Calu3 (cell line): ENCODE measurements at regions not wholly inside any gene's neighbourhood (a gene's known extent, or its start where the extent isn't known, plus 50 kb on each side); places are given as distances from the start of the nearest gene placed in this dataset.

ENCODE experiments used
- BruUV-seq: library from RNA; stranded (reverse); fragments of 400-500 nt; replicated peaks from 2 replicates; lab custom pipeline; 2021; lab: Mats Ljungman, UMichigan
- CTCF ChIA-PET: fragments of 300-600 bp; sonication (Branson Sonifier 250); formaldehyde crosslinking; loops from one replicate; lab custom pipeline; 2022; ENCODE audit warnings: antibody characterized with exemption; lab: Charles Lee
- DNase-seq: peaks from one replicate; pipeline ENCODE4 v3.0.0; 2022
- H3K27ac Mint-ChIP-seq: one replicate; pipeline ENCODE4 v1.8.0; 2022; ENCODE audit warnings: mixed read lengths; ENCODE audit not compliant: unreplicated experiment
- H3K27me3 Mint-ChIP-seq: one replicate; pipeline ENCODE4 v1.8.0; 2022; ENCODE audit warnings: mixed read lengths; ENCODE audit not compliant: unreplicated experiment
- H3K36me3 Mint-ChIP-seq: one replicate; pipeline ENCODE4 v1.8.0; 2022; ENCODE audit warnings: mild to moderate bottlenecking, moderate library complexity, mixed read lengths; ENCODE audit not compliant: insufficient read depth, unreplicated experiment
- H3K4me1 Mint-ChIP-seq: one replicate; pipeline ENCODE4 v1.8.0; 2022; ENCODE audit warnings: mild to moderate bottlenecking, low read depth, mixed read lengths; ENCODE audit not compliant: unreplicated experiment
- H3K4me3 Mint-ChIP-seq: one replicate; pipeline ENCODE4 v1.8.0; 2022; ENCODE audit warnings: mild to moderate bottlenecking, low read depth, moderate library complexity, mixed read lengths; ENCODE audit not compliant: unreplicated experiment
- H3K9me3 Mint-ChIP-seq: one replicate; pipeline ENCODE4 v1.8.0; 2022; ENCODE audit warnings: low read depth, mixed read lengths; ENCODE audit not compliant: unreplicated experiment
- CTCF ChIP-seq: fragments of 200-600 bp; IDR thresholded peaks from one replicate; pipeline ENCODE4 v1.8.0; 2022; ENCODE audit warnings: antibody characterized with exemption; ENCODE audit not compliant: unreplicated experiment
- intact Hi-C: fragments of 100-400 bp; cut with micrococcal nuclease; formaldehyde crosslinking; loops from one replicate; pipeline ENCODE4 v1.10.0; 2022; ENCODE audit not compliant: unreplicated experiment

DNA sequence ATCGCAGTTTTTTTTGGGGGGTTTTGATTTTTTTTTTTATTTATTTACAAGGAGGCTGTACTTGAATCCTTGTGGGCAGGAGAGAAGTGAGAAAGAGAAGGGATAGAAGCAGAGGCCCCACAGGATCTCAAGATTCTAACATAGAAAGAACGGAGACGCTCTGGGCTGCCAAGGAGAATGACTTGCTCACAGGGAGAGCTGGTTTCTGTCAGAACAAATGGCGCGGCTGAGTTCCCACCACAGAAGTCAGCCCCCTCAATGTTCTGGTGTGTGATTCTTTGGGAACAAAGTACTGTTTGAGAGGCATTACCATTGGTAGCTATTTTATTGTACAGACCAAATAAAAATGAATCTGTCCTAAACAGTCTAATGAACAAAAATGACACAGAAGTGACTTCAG is 80.6 kb downstream of the ATXN3L start:
- Mint-ChIP-seq H3K27ac (no peak overlapping the region), H3K9me3 (no peaks in the 10 kb centered on the region), H3K36me3 (peaks cover 4% of the 10 kb centered on the region), H3K4me3 (no peak overlapping the region), H3K4me1 (peaks cover 9% of the 10 kb centered on the region), H3K27me3 (no peaks in the 10 kb centered on the region)
- intact Hi-C loops = no loop called here
- no peak for DNase-seq
- CTCF ChIA-PET = no interaction called here
- no TSS peak for BruUV-seq
- no peak for TF ChIP-seq CTCF

DNA sequence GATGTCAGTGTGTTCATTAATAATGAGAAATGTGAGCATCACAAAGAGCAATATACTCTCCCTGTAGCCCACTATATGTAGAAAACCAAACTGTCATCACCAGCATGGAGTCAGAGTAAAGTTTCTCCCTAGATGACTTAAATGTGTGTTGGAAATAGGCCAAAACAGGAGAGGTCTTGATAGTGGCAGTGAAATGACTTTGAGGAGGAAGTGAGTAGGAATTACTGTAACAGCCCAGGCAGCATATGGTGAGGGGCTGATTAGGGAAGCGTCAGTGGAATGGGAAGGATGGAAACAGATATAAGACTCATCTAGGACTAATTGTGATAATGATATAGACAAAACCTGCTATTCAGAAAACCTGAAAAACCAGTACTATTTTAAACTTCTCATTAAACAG is 83.9 kb downstream of the ATXN3L start:
- DNase-seq = no peak
- peaks cover 17% of the 10 kb centered on the region for H3K4me1 Mint-ChIP-seq
- H3K27ac Mint-ChIP-seq = peak overlapping the region; percentile 33
- peaks cover 4% of the 10 kb centered on the region for H3K36me3 Mint-ChIP-seq
- H3K27me3 Mint-ChIP-seq = no peaks in the 10 kb centered on the region
- no peaks in the 10 kb centered on the region for H3K9me3 Mint-ChIP-seq
- H3K4me3 Mint-ChIP-seq = no peak overlapping the region
- TF ChIP-seq CTCF = no peak
- no TSS peak for BruUV-seq
- CTCF ChIA-PET = no interaction called here
- intact Hi-C loops = no loop called here

GRCh38 chrX:13232484-13232883 is 87.4 kb downstream of the ATXN3L start:
- no TSS peak for BruUV-seq
- intact Hi-C loops = no loop called here
- Mint-ChIP-seq H3K9me3 (no peaks in the 10 kb centered on the region), H3K27ac (no peak overlapping the region), H3K36me3 (peaks cover 4% of the 10 kb centered on the region), H3K4me3 (no peak overlapping the region), H3K27me3 (no peaks in the 10 kb centered on the region), H3K4me1 (peaks cover 17% of the 10 kb centered on the region)
- no peak for DNase-seq
- CTCF ChIA-PET = no interaction called here
- no peak for TF ChIP-seq CTCF

GRCh38 chrX:13226214-13226613 is 93.6 kb downstream of the ATXN3L start:
- intact Hi-C loops = no loop called here
- H3K9me3 Mint-ChIP-seq = peaks cover 6% of the 10 kb centered on the region

More at GRCh38 chrX:13226214-13226613, 93.6 kb downstream of the ATXN3L start:
- Mint-ChIP-seq H3K27me3 (no peaks in the 10 kb centered on the region), H3K27ac (peak overlapping the region; percentile 92), H3K4me3 (no peak overlapping the region), H3K36me3 (peaks cover 15% of the 10 kb centered on the region), H3K4me1 (peaks cover 49% of the 10 kb centered on the region)
- no peak for TF ChIP-seq CTCF
- CTCF ChIA-PET = no interaction called here
- DNase-seq = no peak
- no TSS peak for BruUV-seq
